Activated CD4-positive, alpha-beta T cell treated with anti-CD3 and anti-CD28 coated beads, Interleukin-2, Interleukin-4, amounts not matched to agents 100 ng/mL and 50 ng/mL, durations not matched to agents 16 hours and 8 hours (primary cell): ENCODE measurements at regions not wholly inside any gene's neighbourhood (a gene's known extent, or its start where the extent isn't known, plus 50 kb on each side); places are given as distances from the start of the nearest gene placed in this dataset.

Experiments used
- DNase-seq: peaks from one replicate; pipeline ENCODE4 v3.0.0-alpha.2; 2020; ENCODE audit warnings: low spot score

DNA sequence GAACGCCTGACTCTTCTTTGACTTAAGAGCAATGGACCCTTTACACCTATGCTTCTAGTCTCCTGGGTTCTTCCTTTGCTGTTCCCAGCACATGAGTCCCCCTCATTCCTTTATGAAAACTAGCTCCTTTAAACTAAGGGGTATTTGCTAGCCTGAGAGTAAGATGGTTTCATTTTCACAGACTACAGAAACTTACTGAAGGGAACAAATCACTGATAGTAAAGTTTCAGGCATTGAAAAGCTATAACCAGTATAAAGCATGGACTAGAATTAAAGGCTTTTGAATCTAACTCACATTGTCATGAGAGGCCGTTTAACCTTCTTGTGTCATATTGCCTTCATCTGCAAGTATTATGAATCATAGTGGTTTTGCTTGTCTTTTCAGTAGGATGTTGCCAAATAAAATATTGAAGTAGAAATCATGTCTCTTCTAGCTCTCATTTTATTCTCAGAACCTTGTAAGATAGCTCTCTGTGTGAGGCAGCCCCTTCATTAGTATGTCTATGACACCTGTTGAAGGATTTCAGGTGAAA, 765.9 kb downstream of the NR2F2 start:
- no peak for DNase-seq

DNA sequence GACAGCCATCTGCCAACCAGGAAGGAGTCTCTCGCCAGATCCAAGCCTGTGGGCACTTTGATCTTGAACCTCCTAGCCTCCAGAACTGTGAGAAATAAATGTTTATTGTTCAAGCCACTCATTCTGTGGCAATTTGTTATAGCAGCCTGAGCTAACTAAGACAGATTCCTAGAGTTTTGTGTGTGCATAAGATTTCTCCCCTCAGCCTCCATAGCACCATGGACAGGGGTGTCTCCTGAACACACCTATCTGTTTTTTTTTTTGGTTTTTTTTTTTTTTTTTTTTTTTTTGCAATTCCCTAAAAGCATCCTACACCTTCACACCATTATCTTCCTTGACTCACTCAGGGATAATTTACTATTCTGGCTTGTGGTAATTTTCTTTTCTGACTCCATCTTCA, 768.5 kb downstream of the NR2F2 start:
- no peak for DNase-seq

DNA sequence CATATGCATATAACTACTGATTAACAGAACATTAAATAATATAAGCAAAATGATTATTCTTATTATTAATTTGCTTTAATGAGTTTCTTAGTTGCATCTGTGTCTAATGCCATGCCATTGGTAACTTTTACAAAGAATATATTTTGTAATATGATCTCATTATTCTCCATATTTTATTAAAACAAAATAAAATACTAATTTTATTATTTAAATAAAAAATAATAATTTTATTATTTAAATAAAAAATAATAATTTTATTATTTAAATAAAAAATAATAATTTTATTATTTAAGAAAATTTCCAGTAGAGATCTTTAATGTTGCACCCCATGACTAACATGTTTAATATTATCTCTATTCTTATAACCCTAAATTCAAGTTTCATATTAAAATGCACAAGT, 771.1 kb downstream of the NR2F2 start:
- DNase-seq, result no peak

DNA sequence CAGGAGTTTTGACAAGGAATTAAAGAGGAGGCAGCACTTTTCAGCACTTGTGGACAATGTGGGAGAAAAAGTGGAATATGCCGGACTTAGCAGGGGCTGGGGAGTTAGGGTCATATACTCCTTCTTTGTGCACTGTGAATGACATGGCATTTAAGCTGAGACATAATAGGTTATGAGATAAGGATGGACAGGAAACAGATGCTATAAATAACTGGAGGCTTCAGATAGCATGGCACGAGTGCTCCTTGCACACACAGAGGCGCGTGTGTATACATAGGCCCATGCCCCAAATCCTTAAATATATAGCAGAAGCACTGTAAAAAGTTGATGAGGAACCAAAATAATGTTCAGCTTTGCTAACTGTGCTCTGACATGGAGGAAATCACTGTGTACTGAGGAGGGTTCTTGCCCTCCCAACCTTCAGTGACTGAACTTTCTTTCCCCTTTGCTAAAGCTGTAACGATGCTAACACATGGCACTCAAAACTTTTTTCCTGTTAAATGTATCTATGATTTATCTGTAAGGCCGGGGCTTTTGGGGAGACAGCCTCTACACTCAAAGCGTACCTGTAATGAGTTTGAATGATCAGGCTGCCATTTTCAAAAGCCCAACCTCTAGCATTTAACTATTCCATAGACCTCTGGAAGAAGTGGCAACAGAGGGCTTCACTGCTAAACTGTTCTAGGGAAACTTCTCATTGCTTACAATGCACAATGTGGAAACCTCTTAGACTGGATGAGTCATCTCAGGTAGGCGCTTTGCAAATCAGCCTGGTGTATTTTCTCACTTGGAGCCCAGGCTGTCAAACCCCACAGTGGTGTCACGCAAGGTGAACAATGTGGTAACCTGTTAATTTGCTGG, 784.6 kb downstream of the NR2F2 start:
- no peak for DNase-seq

DNA sequence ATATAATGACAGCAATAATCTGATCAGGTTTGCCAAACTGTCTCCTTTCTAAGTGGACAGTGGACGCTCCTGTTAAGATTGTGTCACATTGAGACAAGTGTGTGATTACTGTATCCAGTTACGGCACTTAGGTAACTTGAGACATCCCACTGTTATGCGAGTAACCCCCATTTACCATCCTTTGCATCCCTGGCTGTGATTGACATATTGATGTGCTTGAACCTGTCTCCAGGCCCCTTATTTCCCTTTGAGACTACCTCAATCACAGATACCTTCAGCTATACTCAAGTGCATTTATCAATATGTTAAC, 785.2 kb downstream of the NR2F2 start:
- no peak for DNase-seq

DNA sequence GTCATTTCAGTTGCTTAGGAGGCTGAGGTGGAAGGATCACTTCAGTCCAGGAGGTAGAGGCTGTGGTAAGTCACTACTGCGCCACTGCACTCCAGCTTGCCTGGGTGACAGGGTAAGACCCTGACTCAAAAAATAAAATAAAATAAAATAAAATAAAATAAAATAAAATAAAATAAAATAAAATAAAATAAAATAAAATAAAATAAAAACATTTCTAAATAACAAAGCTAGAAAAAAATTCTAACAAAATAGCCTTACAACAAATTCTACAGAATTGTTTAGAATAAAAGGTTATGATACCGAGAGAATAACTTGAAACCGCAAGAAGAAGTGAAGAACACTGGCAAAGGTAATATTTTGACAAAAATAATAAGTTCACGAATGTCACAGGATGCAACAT, 794.3 kb downstream of the NR2F2 start:
- no peak for DNase-seq

DNA sequence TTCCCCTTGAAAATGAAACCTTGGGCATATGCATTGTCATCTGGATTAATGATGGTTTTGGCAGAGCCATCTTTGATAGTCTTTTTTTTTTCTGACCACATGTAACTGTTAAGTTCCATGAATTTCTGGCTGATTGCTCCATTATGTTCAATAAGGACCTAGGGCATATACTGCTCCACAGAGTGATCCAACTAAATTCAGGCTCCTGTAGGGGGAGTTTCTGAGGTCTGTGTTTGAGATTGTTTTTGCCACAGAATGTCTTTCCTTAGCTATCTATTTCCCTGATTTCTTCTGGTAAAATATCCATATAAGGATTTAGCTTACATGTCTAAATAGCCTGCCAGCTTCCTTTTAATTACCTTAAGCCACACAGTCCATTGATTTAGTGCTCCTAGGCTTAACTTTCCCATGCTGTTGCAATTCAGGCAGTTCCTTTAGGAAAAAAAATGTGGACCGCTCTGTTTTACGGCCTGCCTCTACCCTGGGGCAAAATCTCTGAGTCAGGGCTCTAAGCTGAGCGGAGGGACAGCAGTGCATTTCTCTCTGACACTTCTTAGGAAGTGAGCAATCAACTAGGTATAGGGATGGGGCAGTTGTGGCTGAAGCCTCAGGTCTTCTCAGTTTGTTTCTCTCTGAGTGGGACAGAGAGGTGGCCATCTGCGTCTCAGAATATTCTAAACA, 796.2 kb downstream of the NR2F2 start:
- no peak for DNase-seq

DNA sequence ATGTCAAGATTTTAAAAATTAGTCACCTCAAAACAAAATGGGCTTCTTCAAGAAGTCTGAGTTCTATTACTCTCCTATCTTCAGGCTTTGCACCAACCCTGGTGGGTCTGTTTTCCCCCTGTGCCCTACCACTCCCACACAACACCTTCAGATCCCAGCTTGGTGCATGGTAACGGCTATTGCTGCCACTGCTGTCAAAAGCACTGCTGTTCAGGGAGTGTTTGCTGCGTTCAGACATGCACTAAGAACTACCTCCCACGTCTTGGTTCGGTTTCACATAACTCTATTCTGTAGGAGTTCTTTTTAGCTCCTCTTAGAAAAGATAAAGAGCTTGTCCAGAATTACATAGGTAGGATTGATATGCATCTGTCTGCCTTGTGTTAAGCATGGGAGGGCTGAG, 799.2 kb downstream of the NR2F2 start:
- DNase-seq, result no peak

DNA sequence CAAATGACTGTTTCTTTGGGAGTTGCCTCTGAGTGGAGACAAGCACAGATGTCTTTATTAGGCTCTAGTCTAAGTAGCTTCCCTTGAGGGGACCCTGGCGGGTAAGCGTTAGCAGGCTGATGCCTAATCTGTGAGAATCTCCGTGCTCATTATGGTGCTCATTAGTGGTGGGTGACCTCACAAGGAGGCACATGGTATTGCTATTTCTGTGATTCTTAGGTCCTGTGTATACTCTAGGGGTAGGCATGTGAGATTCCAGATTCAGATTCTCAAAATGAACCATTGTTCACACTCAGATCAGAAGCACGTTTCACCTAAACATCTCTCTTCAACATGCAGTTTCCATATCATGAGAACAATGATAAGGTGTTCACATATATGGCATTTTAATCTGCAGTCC, 809.7 kb downstream of the NR2F2 start:
- no peak for DNase-seq

DNA sequence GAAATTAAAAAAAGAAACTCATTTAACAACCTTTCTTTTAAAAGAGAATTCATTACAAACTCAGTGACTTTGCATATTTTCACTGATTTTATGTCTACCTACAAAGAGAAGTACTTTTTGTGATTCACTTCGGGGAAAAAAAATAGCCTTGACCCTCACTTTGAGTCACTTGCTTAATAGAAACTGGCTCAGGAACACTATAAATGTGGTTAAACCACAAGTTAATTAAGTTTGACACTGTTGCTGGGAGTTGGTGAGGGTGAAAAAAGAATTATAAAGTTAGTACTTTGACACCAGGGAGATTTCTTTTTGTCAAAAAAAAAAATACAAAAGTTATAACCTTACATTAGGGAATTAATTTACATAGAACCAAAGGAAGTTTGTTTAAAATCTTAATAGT, 810.9 kb downstream of the NR2F2 start:
- no peak for DNase-seq

DNA sequence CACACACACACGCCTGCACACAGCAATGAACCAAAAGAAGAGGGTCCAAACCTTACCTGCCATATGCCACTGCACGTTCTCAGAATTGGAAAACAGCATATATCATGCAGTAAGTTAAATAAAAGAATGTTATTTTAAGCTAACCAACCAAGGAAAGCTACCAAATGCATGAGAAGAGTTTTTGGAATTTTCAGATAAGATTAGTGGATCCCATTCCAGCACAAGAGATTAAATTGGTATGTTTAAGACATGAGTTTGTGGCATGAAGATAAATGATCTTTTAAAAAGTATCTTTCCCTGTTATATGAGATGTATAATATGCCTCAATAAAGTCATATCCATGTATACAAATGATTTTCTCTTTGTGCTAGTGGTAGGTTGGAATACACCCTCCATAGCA, 811.4 kb downstream of the NR2F2 start:
- DNase-seq, result no peak

DNA sequence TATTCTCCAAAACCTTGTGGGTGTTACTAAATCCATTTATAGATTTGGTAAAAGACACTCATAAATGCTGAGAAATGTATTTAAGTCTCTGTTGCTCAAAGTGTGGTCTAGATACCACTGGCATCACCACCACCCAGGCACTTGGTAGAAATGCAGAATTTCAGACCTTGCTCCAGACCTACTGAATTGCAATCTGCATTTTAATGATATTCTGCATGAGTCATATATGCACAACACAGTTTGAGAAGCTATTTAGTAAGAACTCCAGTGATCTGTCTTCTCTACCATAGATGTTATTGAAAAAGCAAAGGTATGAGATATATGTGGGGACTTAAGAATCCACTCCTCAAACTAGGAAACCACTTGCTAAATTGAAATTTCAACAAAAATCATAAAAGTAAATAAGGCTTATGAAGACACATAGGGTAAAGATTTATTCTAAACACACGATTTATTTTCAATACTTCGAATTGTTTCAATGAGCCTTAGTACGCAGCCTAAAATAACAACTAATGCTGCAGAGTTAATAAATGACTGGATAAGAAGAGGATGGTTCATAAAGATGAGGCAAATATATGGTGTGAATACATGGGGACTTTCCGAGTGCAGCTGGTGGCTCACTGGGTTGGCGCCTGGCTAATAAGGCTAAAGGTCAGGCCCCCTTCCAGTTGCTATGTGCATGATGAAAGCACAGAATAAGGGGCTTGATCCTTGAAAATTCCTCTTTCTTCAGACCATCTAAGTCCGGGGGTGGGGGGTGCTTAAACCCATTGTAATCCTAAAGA, 813.3 kb downstream of the NR2F2 start:
- DNase-seq, result no peak

DNA sequence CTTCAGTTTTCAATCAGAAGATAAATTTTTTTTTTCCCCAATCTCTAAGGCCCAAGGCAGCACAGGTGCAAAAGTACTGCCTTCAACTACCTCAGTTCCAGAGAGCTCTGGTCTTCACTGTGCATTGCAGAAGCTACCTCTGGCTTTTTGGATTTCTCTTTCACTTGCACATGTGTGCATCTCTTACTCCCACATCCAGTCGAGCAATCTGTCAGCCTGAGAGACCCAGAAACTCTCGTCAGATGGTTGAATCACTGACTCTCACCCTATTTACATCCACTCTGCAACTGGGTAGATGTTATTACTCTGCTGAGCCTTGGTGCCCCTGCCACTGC, 813.8 kb downstream of the NR2F2 start:
- no peak for DNase-seq

DNA sequence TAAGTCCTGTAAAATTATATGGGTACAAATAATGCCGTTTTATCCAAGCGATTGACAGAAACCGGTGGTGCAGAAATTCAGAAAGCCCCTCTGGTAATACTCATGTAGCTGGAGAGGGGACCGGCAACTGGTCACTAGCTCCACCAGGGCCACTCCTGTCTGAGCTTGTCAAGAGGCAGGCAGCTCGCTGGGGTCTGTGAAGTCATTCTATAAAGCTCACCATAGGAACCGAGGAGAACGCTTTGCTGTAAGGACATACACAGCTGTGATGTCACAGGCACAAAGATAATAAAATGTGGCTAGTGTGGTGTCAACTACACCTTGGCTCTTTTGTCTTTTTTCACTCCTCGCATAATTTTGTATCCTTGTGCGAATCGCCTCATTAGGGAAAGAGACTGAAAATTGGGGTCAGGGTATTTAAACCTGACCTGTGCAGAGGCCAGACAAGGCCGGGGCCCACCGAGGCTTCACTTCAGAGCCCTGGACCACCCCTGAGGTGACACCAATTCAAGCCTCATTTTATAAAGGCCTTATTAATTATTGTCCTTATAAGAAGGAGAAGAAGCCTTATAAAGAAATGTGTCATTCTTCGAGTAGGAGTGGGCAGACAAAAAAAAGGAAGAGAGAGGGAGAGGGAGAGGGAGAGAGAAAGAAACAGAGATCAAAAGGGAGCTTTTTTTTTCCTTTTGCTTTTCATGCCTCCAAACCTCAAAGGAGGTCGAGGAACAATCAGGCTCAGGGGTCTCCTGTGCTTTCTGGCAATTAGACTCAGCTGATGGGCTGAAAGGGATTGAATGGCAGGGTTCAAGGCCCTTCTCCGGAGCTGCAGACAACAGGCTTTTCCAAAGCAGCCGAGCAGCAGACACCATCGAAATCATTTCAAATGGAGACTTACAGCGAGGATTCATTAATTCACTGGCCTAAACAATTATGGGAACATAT, 813.3 kb upstream of the ARRDC4 start:
- no peak for DNase-seq

DNA sequence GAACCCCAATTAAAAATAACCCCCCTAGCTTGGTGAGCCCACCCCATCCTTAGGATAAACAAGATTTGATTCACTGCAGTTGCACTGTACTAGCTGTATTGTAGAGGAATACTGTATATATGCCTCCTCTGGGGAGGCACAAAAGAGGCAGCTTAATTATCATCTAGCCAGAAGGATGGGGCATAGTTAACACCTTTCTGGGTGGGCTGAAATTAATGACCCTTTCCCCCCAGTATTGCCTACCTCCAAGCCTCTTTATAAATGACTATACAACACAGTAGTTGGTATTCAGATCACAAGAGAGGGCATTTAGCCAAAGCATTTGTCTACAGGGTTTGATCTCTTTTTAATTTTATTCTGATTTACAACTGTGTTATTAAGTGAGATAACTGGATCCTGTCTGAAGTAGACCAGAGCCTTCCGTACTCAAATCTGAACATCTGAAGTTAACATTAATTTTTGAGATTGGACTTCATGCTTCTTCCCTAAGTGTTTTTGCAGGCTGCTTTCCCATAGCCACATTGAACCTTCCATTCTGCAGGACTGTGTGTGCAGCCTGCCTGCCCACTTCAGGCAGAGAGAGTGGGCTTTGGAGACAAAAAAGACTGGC, 807.0 kb upstream of the ARRDC4 start:
- DNase-seq, result no peak

DNA sequence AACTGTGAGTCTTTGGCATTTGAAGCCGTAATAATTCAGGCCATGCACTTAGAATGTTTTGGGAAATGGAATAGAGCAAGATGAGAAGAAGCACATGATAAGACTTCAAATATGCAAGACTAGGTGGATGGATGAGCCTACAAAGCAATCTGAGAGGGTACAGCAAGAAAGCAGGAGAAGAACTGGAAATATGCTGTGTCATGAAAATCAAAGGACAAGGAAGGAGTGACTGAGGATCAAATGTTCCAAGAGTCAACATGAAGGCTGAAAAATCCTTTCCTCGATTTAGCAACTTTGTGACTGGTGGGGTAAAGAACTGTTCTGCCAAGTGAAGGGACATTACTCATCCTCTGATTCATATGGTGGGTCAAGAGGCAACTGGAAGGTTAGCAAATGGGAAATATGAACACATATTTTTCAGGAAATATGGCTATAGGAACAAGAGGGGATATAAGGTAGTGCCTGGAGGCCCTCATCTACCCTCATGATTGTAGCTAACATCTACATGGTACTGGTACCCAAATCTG, 803.7 kb upstream of the ARRDC4 start:
- DNase-seq, result no peak

DNA sequence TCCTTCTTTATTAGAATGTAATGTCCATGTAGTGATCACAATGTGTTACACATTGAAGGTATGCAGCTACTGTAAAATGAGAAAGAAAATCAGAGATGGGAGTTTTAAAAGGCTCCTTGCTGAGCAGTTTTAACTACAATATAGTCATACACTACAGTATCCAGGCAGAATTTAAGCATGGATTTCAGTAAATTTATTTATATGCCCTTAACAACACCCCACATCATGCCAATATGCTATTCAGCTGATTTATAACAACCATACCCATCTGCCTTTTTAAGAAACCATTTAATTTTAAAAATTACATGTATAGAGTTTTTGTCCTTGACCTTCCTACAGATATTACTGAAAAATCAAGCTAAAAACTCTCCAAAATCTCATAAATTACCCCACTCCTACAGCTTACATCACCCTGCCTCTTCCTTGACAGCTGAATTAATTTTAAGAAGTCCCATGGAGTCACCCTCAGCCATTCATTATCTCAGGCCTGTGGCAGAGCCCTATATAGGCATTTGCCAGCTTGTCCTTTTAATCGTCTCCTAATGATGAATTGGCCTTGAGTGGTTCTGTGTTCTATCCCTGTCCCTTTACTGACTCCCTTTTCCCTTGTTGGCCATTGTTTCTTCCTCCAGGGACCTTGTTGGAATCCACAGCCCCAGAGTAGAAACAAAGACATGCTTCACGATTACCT, 797.6 kb upstream of the ARRDC4 start:
- DNase-seq, result no peak

DNA sequence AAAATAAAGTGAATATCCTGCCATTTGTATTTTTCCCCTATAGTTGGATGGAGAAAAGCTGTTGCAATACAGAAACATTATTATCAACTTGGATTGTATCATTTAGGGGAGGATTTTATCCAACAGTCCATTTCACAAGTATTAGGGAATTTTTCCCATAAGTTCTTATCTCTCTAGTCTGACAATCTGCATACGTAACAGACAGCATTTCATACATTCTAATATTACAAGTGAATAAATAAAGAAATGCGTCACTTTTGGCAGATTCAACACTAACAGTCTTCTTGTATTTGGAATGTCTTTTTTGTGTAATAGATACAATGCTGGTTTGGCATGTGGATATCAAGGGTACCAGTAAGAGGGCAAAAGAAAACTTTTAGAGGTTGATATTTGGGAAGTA, 795.3 kb upstream of the ARRDC4 start:
- DNase-seq, result no peak

DNA sequence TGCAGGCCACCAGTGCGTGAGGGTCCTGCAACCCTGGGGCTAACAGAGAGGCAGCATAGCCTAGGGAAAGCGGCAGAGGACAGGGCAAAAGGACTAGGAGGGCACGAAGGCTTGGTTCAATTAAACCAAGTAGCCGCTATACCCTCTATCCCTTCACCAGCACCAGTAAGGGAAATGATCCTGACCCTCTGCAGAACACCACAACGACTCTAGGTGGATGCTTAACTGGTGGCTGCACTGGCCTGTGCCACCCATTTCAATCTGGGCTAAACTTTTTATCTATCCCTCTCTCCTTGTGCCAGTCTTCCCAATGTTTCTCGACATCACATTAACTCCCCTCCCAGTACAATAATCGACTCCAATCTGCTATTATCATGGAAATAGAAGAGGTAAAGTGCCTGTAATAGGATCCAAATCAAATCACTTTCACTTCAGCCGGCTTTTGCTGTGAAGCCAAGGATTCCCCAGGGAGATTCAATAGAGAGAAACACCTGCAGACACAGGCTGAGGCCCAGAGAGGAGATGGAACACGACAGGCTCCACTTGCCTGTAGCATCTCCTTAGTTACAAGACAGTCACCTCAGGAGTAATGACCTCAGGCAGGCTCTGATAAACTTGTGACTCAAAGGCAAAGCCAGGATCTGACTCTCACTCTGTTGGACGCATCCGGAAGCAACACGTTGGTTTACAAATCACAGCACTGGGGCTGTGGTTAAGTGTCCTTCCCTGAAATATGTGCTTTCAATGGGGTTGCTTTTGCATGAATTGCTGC, 791.6 kb upstream of the ARRDC4 start:
- DNase-seq, result no peak

DNA sequence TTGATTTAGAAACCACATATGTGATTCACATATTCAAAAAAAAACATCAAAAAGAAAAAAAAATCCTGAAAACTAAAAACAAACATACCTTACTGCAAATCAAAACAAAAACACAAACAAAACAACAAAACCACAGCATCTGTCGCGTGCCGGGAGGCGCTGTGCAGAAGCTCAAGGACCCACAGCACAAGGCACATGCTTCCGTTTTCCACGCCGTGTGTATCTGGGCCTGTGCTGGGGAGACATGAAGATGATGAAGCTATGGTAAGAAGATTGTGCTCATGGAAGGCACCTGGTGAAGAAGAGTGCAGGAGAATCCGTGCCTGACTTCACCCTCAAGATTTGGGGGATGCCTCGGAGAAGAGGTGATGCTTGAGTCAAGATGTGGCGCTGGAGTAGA, 788.9 kb upstream of the ARRDC4 start:
- DNase-seq, result no peak
